ENCODE measurements at regions not wholly inside any gene's neighbourhood (a gene's known extent, or its start where the extent isn't known, plus 50 kb on each side); places are given as distances from the start of the nearest gene placed in this dataset.

GRCh38 chr6:87972279-87972678 is 75.4 kb upstream of the SPACA1 start:
- no peak overlapping the region for H3K4me3 ChIP-seq (ENCODE audit: low read depth, low read length)
- TF ChIP-seq CTCF (IDR thresholded peaks at IDR 0.05; ENCODE audit: borderline replicate concordance, insufficient read depth, low read depth, low read length), result no peak

GRCh38 chr6:87971605-87972262 is 75.9 kb upstream of the SPACA1 start:
- H3K4me3 ChIP-seq (ENCODE audit: low read depth, low read length), result no peak overlapping the region
- no peak for TF ChIP-seq CTCF (IDR thresholded peaks at IDR 0.05; ENCODE audit: borderline replicate concordance, insufficient read depth, low read depth, low read length)

- H3K4me3 ChIP-seq (ENCODE audit: low read depth, low read length), result no peak overlapping the region
- no peak for TF ChIP-seq CTCF (IDR thresholded peaks at IDR 0.05; ENCODE audit: borderline replicate concordance, insufficient read depth, low read depth, low read length)
Observed at GRCh38 chr6:87968435-87969278, 79.0 kb upstream of the SPACA1 start.

- H3K4me3 ChIP-seq (ENCODE audit: low read depth, low read length), result no peak overlapping the region
- no peak for TF ChIP-seq CTCF (IDR thresholded peaks at IDR 0.05; ENCODE audit: borderline replicate concordance, insufficient read depth, low read depth, low read length)
Observed at GRCh38 chr6:87965806-87966205, 81.8 kb upstream of the SPACA1 start.

- TF ChIP-seq CTCF (IDR thresholded peaks at IDR 0.05; ENCODE audit: borderline replicate concordance, insufficient read depth, low read depth, low read length), result no peak
- no peak overlapping the region for H3K4me3 ChIP-seq (ENCODE audit: low read depth, low read length)
Observed at GRCh38 chr6:87959083-87959482, 88.6 kb upstream of the SPACA1 start.

- no peak for TF ChIP-seq CTCF (IDR thresholded peaks at IDR 0.05; ENCODE audit: borderline replicate concordance, insufficient read depth, low read depth, low read length)
- H3K4me3 ChIP-seq (ENCODE audit: low read depth, low read length), result no peak overlapping the region
Observed at GRCh38 chr6:87951751-87952150, 95.9 kb upstream of the SPACA1 start.

- TF ChIP-seq CTCF (IDR thresholded peaks at IDR 0.05; ENCODE audit: borderline replicate concordance, insufficient read depth, low read depth, low read length), result no peak
- H3K4me3 ChIP-seq (ENCODE audit: low read depth, low read length), result no peak overlapping the region
Observed at GRCh38 chr6:87950614-87951013, 97.0 kb upstream of the SPACA1 start.
